A549 (cell line): ENCODE measurements at regions not wholly inside any gene's neighbourhood (a gene's known extent, or its start where the extent isn't known, plus 50 kb on each side); places are given as distances from the start of the nearest gene placed in this dataset.

Source experiments
- ATAC-seq, 2 experiments: fragments of 200-7000 bp in 1 of 2; fragments of >200 bp in 1 of 2; cut with Nextera tagmentation in 1 of 2; cut with Tn5 transposase in 1 of 2; 3 replicates each; pipeline versions ENCODE4 v1.8.0 to v1.9.1; 2018 to 2020; ENCODE audit warnings: mild to moderate bottlenecking in 1 of 2, moderate library complexity in 1 of 2
- CTCF ChIA-PET: fragments of 300-600 bp; sonication (Branson Sonifier 250); formaldehyde crosslinking; extraction: SDS; loops from one replicate; lab custom pipeline; 2021; ENCODE audit warnings: antibody characterized with exemption, inconsistent platforms; lab: Yijun Ruan, JAX
- POLR2A ChIA-PET: fragments of 350-600 bp; formaldehyde crosslinking; extraction: SDS; loops from one replicate; lab custom pipeline; 2021; ENCODE audit warnings: antibody characterized with exemption, inconsistent platforms; lab: Yijun Ruan, JAX
- DNase-seq, 2 experiments: peaks; one replicate each; pipeline versions ENCODE4 v3.0.0 to v3.0.0-alpha.2; 2011 to 2016; ENCODE audit warnings: low read depth in 1 of 2, low spot score in 1 of 2
- FAIRE-seq: peaks from 2 replicates; lab custom pipeline; 2011; peaks lifted over from hg19 to GRCh38; lab: Jason Lieb, UNC
- H3K27ac ChIP-seq, 2 experiments: fragments of >200 bp; sonication (Bioruptor Twin); formaldehyde crosslinking; 3 replicates each; pipeline ENCODE4 v1.5.1; 2016 to 2017
- H3K4me1 ChIP-seq: fragments of >200 bp; sonication (Bioruptor Twin); formaldehyde crosslinking; 3 replicates; pipeline ENCODE4 v1.6.1; 2016
- H3K4me2 ChIP-seq: fragments of >200 bp; sonication (Bioruptor Twin); formaldehyde crosslinking; 3 replicates; pipeline ENCODE4 v1.6.1; 2016
- H3K4me3 ChIP-seq: fragments of >200 bp; sonication (Bioruptor Twin); formaldehyde crosslinking; 3 replicates; pipeline ENCODE4 v1.5.1; 2016
- H3K9me3 ChIP-seq: fragments of >200 bp; sonication (Bioruptor Twin); formaldehyde crosslinking; 3 replicates; pipeline ENCODE4 v1.6.1; 2016
- BCL3 ChIP-seq: fragments of >200 bp; sonication (Bioruptor Twin); formaldehyde crosslinking; IDR thresholded peaks from 3 replicates; pipeline ENCODE4 v1.6.1; 2016
- CBX2 ChIP-seq: fragments of 200-600 bp; sonication (generic); IDR thresholded peaks from 2 replicates; pipeline ENCODE4 v1.6.1; 2016; ENCODE audit warnings: low read depth, mild to moderate bottlenecking, borderline replicate concordance
- CHD2 ChIP-seq: fragments of 150-350 bp; IDR thresholded peaks from 2 replicates; pipeline ENCODE4 v1.6.1; 2014; ENCODE audit warnings: low read length; ENCODE audit not compliant: partially characterized antibody
- CHD4 ChIP-seq: fragments of 200-600 bp; sonication (generic); IDR thresholded peaks from 2 replicates; pipeline ENCODE4 v1.6.1; 2016; ENCODE audit warnings: antibody characterized with exemption, mild to moderate bottlenecking, borderline replicate concordance
- EHF ChIP-seq: fragments of 250-450 bp; sonication (Bioruptor Pico); IDR thresholded peaks from 2 replicates; pipeline ENCODE4 v1.5.0; 2020; ENCODE audit warnings: mild to moderate bottlenecking
- FOXS1 ChIP-seq: fragments of 250-450 bp; sonication (Bioruptor Pico); IDR thresholded peaks from 2 replicates; pipeline ENCODE4 v1.5.0; 2020; ENCODE audit warnings: mild to moderate bottlenecking, moderate library complexity
- HOXA7 ChIP-seq: fragments of 250-450 bp; sonication (Bioruptor Pico); IDR thresholded peaks from 2 replicates; pipeline ENCODE4 v1.5.0; 2020; ENCODE audit warnings: mild to moderate bottlenecking, moderate library complexity
- HOXB5 ChIP-seq: fragments of 250-450 bp; sonication (Bioruptor Pico); IDR thresholded peaks from 2 replicates; pipeline ENCODE4 v1.5.0; 2020; ENCODE audit warnings: mild to moderate bottlenecking, moderate library complexity
- JUN ChIP-seq, 2 experiments: fragments of >200 bp; sonication (Bioruptor Twin); formaldehyde crosslinking; IDR thresholded peaks; 2 replicates in 1 of 2; 3 replicates in 1 of 2; pipeline ENCODE4 v1.6.1; 2016 to 2017
- JUNB ChIP-seq: fragments of >200 bp; sonication (Bioruptor Twin); formaldehyde crosslinking; IDR thresholded peaks from 2 replicates; pipeline ENCODE4 v1.6.1; 2016
- KDM5A ChIP-seq: fragments of 200-600 bp; sonication (generic); IDR thresholded peaks from 2 replicates; pipeline ENCODE4 v1.6.1; 2016; ENCODE audit warnings: antibody characterized with exemption, mild to moderate bottlenecking
- MAFK ChIP-seq: fragments of 450-650 bp; IDR thresholded peaks from 2 replicates; pipeline ENCODE4 v1.6.1; 2014; ENCODE audit not compliant: partially characterized antibody
- MAX ChIP-seq: IDR thresholded peaks from 2 replicates; pipeline ENCODE4 v1.6.1; 2012
- NPAS2 ChIP-seq: fragments of 250-450 bp; sonication (Bioruptor Pico); IDR thresholded peaks from 2 replicates; pipeline ENCODE4 v1.8.0; 2022; ENCODE audit warnings: mild to moderate bottlenecking, moderate library complexity, borderline replicate concordance
- NR3C1 ChIP-seq: fragments of >200 bp; sonication (Bioruptor Twin); formaldehyde crosslinking; IDR thresholded peaks from 3 replicates; pipeline ENCODE4 v1.6.1; 2017
- RFX5 ChIP-seq: fragments of 450-650 bp; IDR thresholded peaks from 2 replicates; pipeline ENCODE4 v1.7.1; 2014; ENCODE audit warnings: antibody characterized with exemption, mild to moderate bottlenecking, moderate library complexity
- RNF2 ChIP-seq: fragments of 200-600 bp; sonication (generic); IDR thresholded peaks from 2 replicates; pipeline ENCODE4 v1.6.1; 2016; ENCODE audit warnings: low read depth, mild to moderate bottlenecking, antibody characterized with exemption, moderate library complexity, borderline replicate concordance
- ZSCAN20 ChIP-seq: fragments of 250-450 bp; sonication (Bioruptor Pico); IDR thresholded peaks from 2 replicates; pipeline ENCODE4 v1.8.0; 2022; ENCODE audit warnings: mild to moderate bottlenecking, moderate library complexity
- WGBS: methylation state at CpG from one replicate; pipeline ENCODE4 v1.1.6; 2017; ENCODE audit errors: missing lambda C conversion rate; 5-methylcytosine and 5-hydroxymethylcytosine counted together
- TF ChIP-seq, protein P1 (sequence below): fragments of 200-600 bp; sonication (generic); IDR thresholded peaks from 2 replicates; pipeline ENCODE4 v1.6.1; 2016; ENCODE audit warnings: antibody characterized with exemption, mild to moderate bottlenecking, moderate library complexity
- TF ChIP-seq, protein P2 (sequence below): fragments of 250-450 bp; sonication (Bioruptor Pico); IDR thresholded peaks from 2 replicates; pipeline ENCODE4 v1.5.0; 2021; ENCODE audit warnings: mild to moderate bottlenecking, moderate library complexity, borderline replicate concordance
- TF ChIP-seq, protein P3 (sequence below): fragments of >200 bp; sonication (Bioruptor Twin); formaldehyde crosslinking; IDR thresholded peaks from 3 replicates; pipeline ENCODE4 v1.5.1; 2016

DNA sequence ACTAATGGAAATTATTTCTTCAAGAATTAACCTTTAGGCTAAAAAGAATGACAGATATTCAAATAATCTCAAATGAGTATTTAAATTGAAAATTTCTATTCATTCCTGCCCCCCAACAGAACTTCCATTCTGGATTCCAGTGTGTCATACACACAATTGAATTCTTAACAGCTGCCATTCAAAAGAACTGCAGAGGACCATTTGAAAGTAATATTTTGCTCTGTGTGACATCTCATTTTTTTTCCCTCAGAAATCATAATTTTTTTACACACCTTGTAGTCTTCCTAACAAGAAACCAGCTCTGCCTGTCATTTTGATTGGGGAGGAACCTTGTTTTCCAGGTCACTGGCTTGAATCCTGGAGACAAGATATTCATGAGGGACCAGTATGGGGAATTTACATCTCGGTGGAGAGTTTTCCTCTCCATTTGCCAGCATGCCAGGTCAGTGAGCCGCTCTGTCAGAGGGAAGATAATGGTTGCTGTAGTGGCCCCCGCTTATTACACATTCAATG, 358.7 kb upstream of the ITGA1 start:
- H3K4me1 ChIP-seq = no peaks in the 10 kb centered on the region
- H3K9me3 ChIP-seq = no peaks in the 10 kb centered on the region
- no peak for DNase-seq
- TF ChIP-seq ZSCAN20 (CRISPR knock-in tag) (no peak), BCL3 (no peak), RNF2 (no peak), NPAS2 (CRISPR knock-in tag) (no peak), RFX5 (no peak), MAFK (no peak), EHF (CRISPR knock-in tag) (no peak), CBX2 (no peak), NR3C1 (no peak), JUN (IDR thresholded peaks at IDR 0.05) (no peak), MAX (no peak), KDM5A (no peak), FOXS1 (CRISPR knock-in tag) (no peak), HOXA7 (no peak), CHD2 (no peak), HOXB5 (no peak), JUNB (no peak)
- TF ChIP-seq, protein P1, sequence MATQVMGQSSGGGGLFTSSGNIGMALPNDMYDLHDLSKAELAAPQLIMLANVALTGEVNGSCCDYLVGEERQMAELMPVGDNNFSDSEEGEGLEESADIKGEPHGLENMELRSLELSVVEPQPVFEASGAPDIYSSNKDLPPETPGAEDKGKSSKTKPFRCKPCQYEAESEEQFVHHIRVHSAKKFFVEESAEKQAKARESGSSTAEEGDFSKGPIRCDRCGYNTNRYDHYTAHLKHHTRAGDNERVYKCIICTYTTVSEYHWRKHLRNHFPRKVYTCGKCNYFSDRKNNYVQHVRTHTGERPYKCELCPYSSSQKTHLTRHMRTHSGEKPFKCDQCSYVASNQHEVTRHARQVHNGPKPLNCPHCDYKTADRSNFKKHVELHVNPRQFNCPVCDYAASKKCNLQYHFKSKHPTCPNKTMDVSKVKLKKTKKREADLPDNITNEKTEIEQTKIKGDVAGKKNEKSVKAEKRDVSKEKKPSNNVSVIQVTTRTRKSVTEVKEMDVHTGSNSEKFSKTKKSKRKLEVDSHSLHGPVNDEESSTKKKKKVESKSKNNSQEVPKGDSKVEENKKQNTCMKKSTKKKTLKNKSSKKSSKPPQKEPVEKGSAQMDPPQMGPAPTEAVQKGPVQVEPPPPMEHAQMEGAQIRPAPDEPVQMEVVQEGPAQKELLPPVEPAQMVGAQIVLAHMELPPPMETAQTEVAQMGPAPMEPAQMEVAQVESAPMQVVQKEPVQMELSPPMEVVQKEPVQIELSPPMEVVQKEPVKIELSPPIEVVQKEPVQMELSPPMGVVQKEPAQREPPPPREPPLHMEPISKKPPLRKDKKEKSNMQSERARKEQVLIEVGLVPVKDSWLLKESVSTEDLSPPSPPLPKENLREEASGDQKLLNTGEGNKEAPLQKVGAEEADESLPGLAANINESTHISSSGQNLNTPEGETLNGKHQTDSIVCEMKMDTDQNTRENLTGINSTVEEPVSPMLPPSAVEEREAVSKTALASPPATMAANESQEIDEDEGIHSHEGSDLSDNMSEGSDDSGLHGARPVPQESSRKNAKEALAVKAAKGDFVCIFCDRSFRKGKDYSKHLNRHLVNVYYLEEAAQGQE = no peak
- TF ChIP-seq, protein P2, sequence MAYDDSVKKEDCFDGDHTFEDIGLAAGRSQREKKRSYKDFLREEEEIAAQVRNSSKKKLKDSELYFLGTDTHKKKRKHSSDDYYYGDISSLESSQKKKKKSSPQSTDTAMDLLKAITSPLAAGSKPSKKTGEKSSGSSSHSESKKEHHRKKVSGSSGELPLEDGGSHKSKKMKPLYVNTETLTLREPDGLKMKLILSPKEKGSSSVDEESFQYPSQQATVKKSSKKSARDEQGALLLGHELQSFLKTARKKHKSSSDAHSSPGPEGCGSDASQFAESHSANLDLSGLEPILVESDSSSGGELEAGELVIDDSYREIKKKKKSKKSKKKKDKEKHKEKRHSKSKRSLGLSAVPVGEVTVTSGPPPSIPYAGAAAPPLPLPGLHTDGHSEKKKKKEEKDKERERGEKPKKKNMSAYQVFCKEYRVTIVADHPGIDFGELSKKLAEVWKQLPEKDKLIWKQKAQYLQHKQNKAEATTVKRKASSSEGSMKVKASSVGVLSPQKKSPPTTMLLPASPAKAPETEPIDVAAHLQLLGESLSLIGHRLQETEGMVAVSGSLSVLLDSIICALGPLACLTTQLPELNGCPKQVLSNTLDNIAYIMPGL (CRISPR knock-in tag) = no peak
- H3K4me3 ChIP-seq = no peak overlapping the region
- no peak for ATAC-seq
- no peak for FAIRE-seq
- 11% methylated on average over 3 of the region's 3 CpGs for WGBS
- CTCF ChIA-PET = no interaction called here
- no peak overlapping the region for H3K4me2 ChIP-seq
- POLR2A ChIA-PET = no interaction called here
- no peak overlapping the region for H3K27ac ChIP-seq

DNA sequence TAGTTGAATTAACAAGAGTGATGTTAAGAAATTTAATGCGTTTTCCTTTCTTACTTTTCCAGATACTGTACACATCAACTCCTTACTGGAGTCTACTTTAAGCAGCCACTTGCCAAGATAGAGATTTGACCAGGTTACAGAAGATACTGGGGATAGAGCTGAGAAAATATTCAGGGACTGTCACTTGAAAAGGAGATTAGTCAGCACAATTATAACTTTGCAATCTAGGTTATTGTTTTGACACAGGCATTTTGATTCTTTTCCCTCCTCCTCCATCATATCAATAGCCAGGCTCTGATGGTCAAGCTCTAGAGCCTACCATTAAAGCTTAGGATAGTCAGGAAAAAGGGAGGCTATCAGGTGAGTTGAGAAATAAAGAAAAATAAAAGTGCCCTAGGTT, 345.9 kb upstream of the ITGA1 start:
- POLR2A ChIA-PET = no interaction called here
- FAIRE-seq = no peak

More for the DNA sequence above, 345.9 kb upstream of the ITGA1 start:
- no peaks in the 10 kb centered on the region for H3K4me1 ChIP-seq
- no peak for ATAC-seq
- CTCF ChIA-PET = no interaction called here
- H3K4me3 ChIP-seq = no peak overlapping the region
- no peak for DNase-seq
- H3K27ac ChIP-seq = no peak overlapping the region
- H3K9me3 ChIP-seq = no peaks in the 10 kb centered on the region
- peak; percentile 62 for TF ChIP-seq MAFK
- no peak for TF ChIP-seq CBX2
- TF ChIP-seq HOXB5 = no peak
- TF ChIP-seq, protein P3, sequence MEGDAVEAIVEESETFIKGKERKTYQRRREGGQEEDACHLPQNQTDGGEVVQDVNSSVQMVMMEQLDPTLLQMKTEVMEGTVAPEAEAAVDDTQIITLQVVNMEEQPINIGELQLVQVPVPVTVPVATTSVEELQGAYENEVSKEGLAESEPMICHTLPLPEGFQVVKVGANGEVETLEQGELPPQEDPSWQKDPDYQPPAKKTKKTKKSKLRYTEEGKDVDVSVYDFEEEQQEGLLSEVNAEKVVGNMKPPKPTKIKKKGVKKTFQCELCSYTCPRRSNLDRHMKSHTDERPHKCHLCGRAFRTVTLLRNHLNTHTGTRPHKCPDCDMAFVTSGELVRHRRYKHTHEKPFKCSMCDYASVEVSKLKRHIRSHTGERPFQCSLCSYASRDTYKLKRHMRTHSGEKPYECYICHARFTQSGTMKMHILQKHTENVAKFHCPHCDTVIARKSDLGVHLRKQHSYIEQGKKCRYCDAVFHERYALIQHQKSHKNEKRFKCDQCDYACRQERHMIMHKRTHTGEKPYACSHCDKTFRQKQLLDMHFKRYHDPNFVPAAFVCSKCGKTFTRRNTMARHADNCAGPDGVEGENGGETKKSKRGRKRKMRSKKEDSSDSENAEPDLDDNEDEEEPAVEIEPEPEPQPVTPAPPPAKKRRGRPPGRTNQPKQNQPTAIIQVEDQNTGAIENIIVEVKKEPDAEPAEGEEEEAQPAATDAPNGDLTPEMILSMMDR = no peak
- TF ChIP-seq CHD4 = no peak
- H3K4me2 ChIP-seq = no peak overlapping the region
- 15% methylated on average over 1 of the region's 1 CpG for WGBS
